A549 (cell line): ENCODE measurements at regions not wholly inside any gene's neighbourhood (a gene's known extent, or its start where the extent isn't known, plus 50 kb on each side); places are given as distances from the start of the nearest gene placed in this dataset.

Experiments used
- CHD2 ChIP-seq: fragments of 150-350 bp; IDR thresholded peaks from 2 replicates; pipeline ENCODE4 v1.6.1; 2014; ENCODE audit warnings: low read length; ENCODE audit not compliant: partially characterized antibody
- CHD4 ChIP-seq: fragments of 200-600 bp; sonication (generic); IDR thresholded peaks from 2 replicates; pipeline ENCODE4 v1.6.1; 2016; ENCODE audit warnings: antibody characterized with exemption, mild to moderate bottlenecking, borderline replicate concordance
- CTCF ChIP-seq: fragments of >200 bp; sonication (Bioruptor Twin); formaldehyde crosslinking; IDR thresholded peaks from 3 replicates; pipeline ENCODE4 v1.5.1; 2016
- EHMT2 ChIP-seq: fragments of 200-600 bp; sonication (generic); IDR thresholded peaks from 2 replicates; pipeline ENCODE4 v1.6.1; 2016; ENCODE audit warnings: antibody characterized with exemption, low read depth, mild to moderate bottlenecking, moderate library complexity
- ELK1 ChIP-seq: fragments of 150-350 bp; IDR thresholded peaks from 2 replicates; pipeline ENCODE4 v1.6.1; 2014; ENCODE audit warnings: low read depth, mild to moderate bottlenecking, low read length
- EP300 ChIP-seq, 2 experiments: fragments of >200 bp; sonication (Bioruptor Twin); formaldehyde crosslinking; IDR thresholded peaks; 2 replicates in 1 of 2; 3 replicates in 1 of 2; pipeline ENCODE4 v1.6.1; 2016 to 2017
- FOXS1 ChIP-seq: fragments of 250-450 bp; sonication (Bioruptor Pico); IDR thresholded peaks from 2 replicates; pipeline ENCODE4 v1.5.0; 2020; ENCODE audit warnings: mild to moderate bottlenecking, moderate library complexity
- JUN ChIP-seq, 2 experiments: fragments of >200 bp; sonication (Bioruptor Twin); formaldehyde crosslinking; IDR thresholded peaks; 2 replicates in 1 of 2; 3 replicates in 1 of 2; pipeline ENCODE4 v1.6.1; 2016 to 2017
- NFE2L2 ChIP-seq: fragments of 150-350 bp; conservative IDR thresholded peaks from 2 replicates; pipeline ENCODE4 v1.6.1; 2014; ENCODE audit warnings: low read length
- POLR2A ChIP-seq: IDR thresholded peaks from 2 replicates; pipeline ENCODE4 v1.6.1; 2012; ENCODE audit warnings: mild to moderate bottlenecking, low read length
- RAD21 ChIP-seq, 2 experiments: fragments of >200 bp in 1 of 2; sonication (Bioruptor Twin) in 1 of 2; formaldehyde crosslinking in 1 of 2; IDR thresholded peaks in 1 of 2; conservative IDR thresholded peaks in 1 of 2; 2 replicates in 1 of 2; 3 replicates in 1 of 2; pipeline ENCODE4 v1.6.1; 2012 to 2018; ENCODE audit warnings: inconsistent platforms in 1 of 2
- REST ChIP-seq: fragments of 200-600 bp; sonication (generic); IDR thresholded peaks from 2 replicates; pipeline ENCODE4 v1.6.1; 2016; ENCODE audit warnings: antibody characterized with exemption, mild to moderate bottlenecking, moderate library complexity
- SMC3 ChIP-seq: fragments of >200 bp; sonication (Bioruptor Twin); formaldehyde crosslinking; IDR thresholded peaks from 3 replicates; pipeline ENCODE4 v1.6.1; 2018; ENCODE audit warnings: inconsistent platforms

GRCh38 chr9:7909537-7909936 is 110.0 kb upstream of the DMAC1 start:
- TF ChIP-seq EP300 (IDR thresholded peaks at IDR 0.05) = no peak
- TF ChIP-seq CTCF = no peak
- no peak for TF ChIP-seq CHD2
- TF ChIP-seq SMC3 = no peak
- TF ChIP-seq NFE2L2 = no peak
- TF ChIP-seq RAD21 (conservative IDR thresholded peaks at IDR 0.05 in 1 of 2, IDR thresholded peaks at IDR 0.05 in 1 of 2) = no peak
- no peak for TF ChIP-seq POLR2A
- TF ChIP-seq JUN (IDR thresholded peaks at IDR 0.05) = no peak
- TF ChIP-seq CHD4 = no peak
- no peak for TF ChIP-seq REST
- no peak for TF ChIP-seq ELK1
- TF ChIP-seq EHMT2 = no peak
- TF ChIP-seq FOXS1 (CRISPR knock-in tag) = no peak
